ENCODE measurements at regions not wholly inside any gene's neighbourhood (a gene's known extent, or its start where the extent isn't known, plus 50 kb on each side); places are given as distances from the start of the nearest gene placed in this dataset.

DNA sequence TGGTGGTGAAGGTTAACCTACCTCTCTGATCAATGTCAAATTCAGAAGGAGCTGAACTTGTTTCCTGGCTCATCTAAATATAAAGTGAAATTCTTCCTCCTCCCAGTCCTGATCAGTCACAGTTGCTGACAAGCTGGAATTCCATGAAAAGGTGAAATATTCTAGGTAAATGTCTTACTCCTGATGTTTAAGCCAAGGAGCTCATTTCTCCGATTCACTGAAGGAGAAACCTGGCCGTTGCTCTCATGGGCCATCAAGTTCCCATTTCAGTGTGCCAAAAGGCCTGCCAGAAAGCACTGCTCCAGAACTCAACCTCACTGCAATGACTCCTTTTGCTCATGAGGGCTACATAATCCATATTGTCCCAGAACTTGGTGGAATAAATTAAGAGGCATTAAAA is 707.5 kb downstream of the GALC start:
- TF ChIP-seq, protein P1, sequence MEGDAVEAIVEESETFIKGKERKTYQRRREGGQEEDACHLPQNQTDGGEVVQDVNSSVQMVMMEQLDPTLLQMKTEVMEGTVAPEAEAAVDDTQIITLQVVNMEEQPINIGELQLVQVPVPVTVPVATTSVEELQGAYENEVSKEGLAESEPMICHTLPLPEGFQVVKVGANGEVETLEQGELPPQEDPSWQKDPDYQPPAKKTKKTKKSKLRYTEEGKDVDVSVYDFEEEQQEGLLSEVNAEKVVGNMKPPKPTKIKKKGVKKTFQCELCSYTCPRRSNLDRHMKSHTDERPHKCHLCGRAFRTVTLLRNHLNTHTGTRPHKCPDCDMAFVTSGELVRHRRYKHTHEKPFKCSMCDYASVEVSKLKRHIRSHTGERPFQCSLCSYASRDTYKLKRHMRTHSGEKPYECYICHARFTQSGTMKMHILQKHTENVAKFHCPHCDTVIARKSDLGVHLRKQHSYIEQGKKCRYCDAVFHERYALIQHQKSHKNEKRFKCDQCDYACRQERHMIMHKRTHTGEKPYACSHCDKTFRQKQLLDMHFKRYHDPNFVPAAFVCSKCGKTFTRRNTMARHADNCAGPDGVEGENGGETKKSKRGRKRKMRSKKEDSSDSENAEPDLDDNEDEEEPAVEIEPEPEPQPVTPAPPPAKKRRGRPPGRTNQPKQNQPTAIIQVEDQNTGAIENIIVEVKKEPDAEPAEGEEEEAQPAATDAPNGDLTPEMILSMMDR (IDR thresholded peaks at IDR 0.05; ENCODE audit: low read length) = no peak
- TF ChIP-seq EZH2 (optimal IDR thresholded peaks at IDR 0.05; ENCODE audit: low read depth, low read length) (no peak), EZH2phosphoT487 (IDR thresholded peaks at IDR 0.05; ENCODE audit: low read length) (no peak)
